Caco-2 (cell line): ENCODE measurements at regions not wholly inside any gene's neighbourhood (a gene's known extent, or its start where the extent isn't known, plus 50 kb on each side); places are given as distances from the start of the nearest gene placed in this dataset.

ENCODE experiments used
- BruUV-seq: library from RNA; stranded (reverse); fragments of 400-500 nt; replicated peaks from 2 replicates; lab custom pipeline; 2021; lab: Mats Ljungman, UMichigan
- CTCF ChIA-PET: fragments of 300-600 bp; sonication (Branson Sonifier 250); formaldehyde crosslinking; loops from one replicate; lab custom pipeline; 2022; ENCODE audit warnings: antibody characterized with exemption; lab: Charles Lee
- POLR2A ChIA-PET: fragments of 300-600 bp; sonication (Branson Sonifier 250); formaldehyde crosslinking; loops from one replicate; lab custom pipeline; 2022; ENCODE audit warnings: antibody characterized with exemption; lab: Charles Lee
- DNase-seq, 2 experiments: peaks; one replicate each; pipeline versions ENCODE4 v3.0.0 to v3.0.0-alpha.2; 2020 to 2022
- H3K27me3 ChIP-seq: replicated peaks from 2 replicates; pipeline ENCODE4 v1.6.0; 2011; ENCODE audit warnings: low read length; ENCODE audit not compliant: control insufficient read depth, insufficient read depth
- H3K36me3 ChIP-seq: 2 replicates; pipeline ENCODE4 v1.5.1; 2011; ENCODE audit warnings: low read length; ENCODE audit not compliant: control insufficient read depth, insufficient read depth
- H3K4me1 ChIP-seq: fragments of 250-450 bp; sonication (Bioruptor Pico); 2 replicates; pipeline ENCODE4 v1.5.1; 2020; ENCODE audit warnings: mild to moderate bottlenecking
- H3K4me3 ChIP-seq: 2 replicates; pipeline ENCODE4 v1.5.1; 2011; ENCODE audit warnings: low read depth, mild to moderate bottlenecking, control low read depth, low read length
- H3K9me3 ChIP-seq: fragments of 250-450 bp; sonication (Bioruptor Pico); 2 replicates; pipeline ENCODE4 v1.5.1; 2020; ENCODE audit warnings: mild to moderate bottlenecking, moderate library complexity
- H3K27ac Mint-ChIP-seq: one replicate; pipeline ENCODE4 v1.8.0; 2022; ENCODE audit warnings: mixed read lengths; ENCODE audit not compliant: unreplicated experiment
- H3K27me3 Mint-ChIP-seq: one replicate; pipeline ENCODE4 v1.8.0; 2022; ENCODE audit warnings: mixed read lengths; ENCODE audit not compliant: insufficient read depth, unreplicated experiment
- H3K36me3 Mint-ChIP-seq: one replicate; pipeline ENCODE4 v1.8.0; 2022; ENCODE audit warnings: mild to moderate bottlenecking, mixed read lengths; ENCODE audit not compliant: insufficient read depth, unreplicated experiment
- H3K4me1 Mint-ChIP-seq: one replicate; pipeline ENCODE4 v1.8.0; 2022; ENCODE audit warnings: low read depth, mixed read lengths; ENCODE audit not compliant: unreplicated experiment
- H3K4me3 Mint-ChIP-seq: one replicate; pipeline ENCODE4 v1.8.0; 2022; ENCODE audit warnings: mild to moderate bottlenecking, moderate library complexity, mixed read lengths; ENCODE audit not compliant: unreplicated experiment
- H3K9me3 Mint-ChIP-seq: one replicate; pipeline ENCODE4 v1.8.0; 2022; ENCODE audit warnings: mixed read lengths; ENCODE audit not compliant: unreplicated experiment
- CTCF ChIP-seq, 2 experiments: fragments of 200-600 bp in 1 of 2; IDR thresholded peaks; 1 replicate in 1 of 2; 2 replicates in 1 of 2; pipeline versions ENCODE4 v1.5.1 to v1.8.0; 2011 to 2022; ENCODE audit warnings: antibody characterized with exemption in 1 of 2, control low read depth in 1 of 2, inconsistent platforms in 1 of 2, low read depth in 1 of 2, low read length in 1 of 2, mild to moderate bottlenecking in 1 of 2, moderate library complexity in 1 of 2; ENCODE audit not compliant: insufficient read depth in 1 of 2, severe bottlenecking in 1 of 2, unreplicated experiment in 1 of 2
- intact Hi-C: fragments of 100-400 bp; cut with micrococcal nuclease; formaldehyde crosslinking; loops from one replicate; pipeline ENCODE4 v1.10.0; 2022; ENCODE audit not compliant: unreplicated experiment

GRCh38 chr4:16450724-16451123 is 224.5 kb upstream of the TAPT1 start:
- no TSS peak for BruUV-seq
- H3K9me3 ChIP-seq: no peaks in the 10 kb centered on the region
- no peaks in the 10 kb centered on the region for H3K36me3 Mint-ChIP-seq
- no peaks in the 10 kb centered on the region for H3K4me1 Mint-ChIP-seq
- H3K4me3 ChIP-seq: no peak overlapping the region
- H3K36me3 ChIP-seq: no peaks in the 10 kb centered on the region
- TF ChIP-seq CTCF (IDR thresholded peaks at IDR 0.05; ENCODE audit: insufficient read depth in 1 of 2, low read depth in 1 of 2, low read length in 1 of 2, severe bottlenecking in 1 of 2, unreplicated experiment in 1 of 2): no peak
- ChIA-PET POLR2A (no interaction called here), CTCF (no interaction called here)
- H3K27me3 ChIP-seq: no peaks in the 10 kb centered on the region
- no peak overlapping the region for H3K27ac Mint-ChIP-seq
- intact Hi-C loops: no loop called here
- no peaks in the 10 kb centered on the region for H3K27me3 Mint-ChIP-seq
- DNase-seq: no peak
- no peaks in the 10 kb centered on the region for H3K4me1 ChIP-seq
- H3K9me3 Mint-ChIP-seq: no peaks in the 10 kb centered on the region
- no peak overlapping the region for H3K4me3 Mint-ChIP-seq

GRCh38 chr4:16450031-16450430 is 223.8 kb upstream of the TAPT1 start:
- H3K4me1 Mint-ChIP-seq: no peaks in the 10 kb centered on the region
- intact Hi-C loops: no loop called here
- no peak overlapping the region for H3K4me3 ChIP-seq
- DNase-seq: no peak
- H3K9me3 ChIP-seq: no peaks in the 10 kb centered on the region
- H3K27me3 ChIP-seq: no peaks in the 10 kb centered on the region
- H3K27me3 Mint-ChIP-seq: no peaks in the 10 kb centered on the region
- TF ChIP-seq CTCF (IDR thresholded peaks at IDR 0.05; ENCODE audit: insufficient read depth in 1 of 2, low read depth in 1 of 2, low read length in 1 of 2, severe bottlenecking in 1 of 2, unreplicated experiment in 1 of 2): no peak
- no peaks in the 10 kb centered on the region for H3K9me3 Mint-ChIP-seq
- ChIA-PET CTCF (no interaction called here), POLR2A (no interaction called here)
- BruUV-seq: no TSS peak
- H3K4me1 ChIP-seq: no peaks in the 10 kb centered on the region
- H3K36me3 ChIP-seq: no peaks in the 10 kb centered on the region
- H3K36me3 Mint-ChIP-seq: no peaks in the 10 kb centered on the region
- no peak overlapping the region for H3K27ac Mint-ChIP-seq
- H3K4me3 Mint-ChIP-seq: no peak overlapping the region

- Histone ChIP-seq H3K4me1 (no peaks in the 10 kb centered on the region), H3K4me3 (no peak overlapping the region), H3K36me3 (no peaks in the 10 kb centered on the region), H3K27me3 (no peaks in the 10 kb centered on the region), H3K9me3 (no peaks in the 10 kb centered on the region)
- H3K9me3 Mint-ChIP-seq: no peaks in the 10 kb centered on the region
- no peak overlapping the region for H3K4me3 Mint-ChIP-seq
- no peak overlapping the region for H3K27ac Mint-ChIP-seq
- TF ChIP-seq CTCF (IDR thresholded peaks at IDR 0.05; ENCODE audit: insufficient read depth in 1 of 2, low read depth in 1 of 2, low read length in 1 of 2, severe bottlenecking in 1 of 2, unreplicated experiment in 1 of 2): no peak
- no peak for DNase-seq
- no TSS peak for BruUV-seq
- no peaks in the 10 kb centered on the region for H3K27me3 Mint-ChIP-seq
- CTCF ChIA-PET: no interaction called here
- no peaks in the 10 kb centered on the region for H3K36me3 Mint-ChIP-seq
- intact Hi-C loops: no loop called here
- H3K4me1 Mint-ChIP-seq: no peaks in the 10 kb centered on the region
- POLR2A ChIA-PET: no interaction called here
Measured at GRCh38 chr4:16449406-16449805, 223.1 kb upstream of the TAPT1 start.
